Epithelial cell of prostate (primary cell): ENCODE measurements at regions not wholly inside any gene's neighbourhood (a gene's known extent, or its start where the extent isn't known, plus 50 kb on each side); places are given as distances from the start of the nearest gene placed in this dataset.

Source experiments
- DNase-seq: peaks from one replicate; pipeline ENCODE4 v3.0.0-alpha.2; 2011; ENCODE audit warnings: low read depth, low spot score
- H3K27ac ChIP-seq: fragments of 450-650 bp; 2 replicates; pipeline ENCODE4 v1.5.1; 2017; ENCODE audit warnings: mild to moderate bottlenecking

DNA sequence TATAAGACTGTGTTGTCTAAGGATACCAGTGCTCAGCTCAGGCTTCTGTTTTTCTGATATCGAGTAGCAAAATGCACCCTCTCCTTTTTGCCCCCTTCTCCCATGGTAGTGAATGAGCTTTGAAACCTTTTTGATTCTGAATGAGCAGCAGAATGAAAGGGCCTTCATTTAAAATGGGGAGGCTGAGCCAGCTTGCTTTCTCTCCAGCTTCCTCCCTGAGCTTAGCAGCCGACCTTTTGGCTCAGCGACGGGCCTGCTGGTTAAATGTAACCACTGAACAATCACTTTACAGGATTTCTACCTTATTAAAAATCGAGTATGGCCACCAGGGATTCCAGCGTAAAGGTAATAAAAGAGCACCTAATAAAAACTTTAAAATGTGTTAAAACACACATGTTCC, 133.7 kb upstream of the SPACA1 start:
- DNase-seq, result no peak

DNA sequence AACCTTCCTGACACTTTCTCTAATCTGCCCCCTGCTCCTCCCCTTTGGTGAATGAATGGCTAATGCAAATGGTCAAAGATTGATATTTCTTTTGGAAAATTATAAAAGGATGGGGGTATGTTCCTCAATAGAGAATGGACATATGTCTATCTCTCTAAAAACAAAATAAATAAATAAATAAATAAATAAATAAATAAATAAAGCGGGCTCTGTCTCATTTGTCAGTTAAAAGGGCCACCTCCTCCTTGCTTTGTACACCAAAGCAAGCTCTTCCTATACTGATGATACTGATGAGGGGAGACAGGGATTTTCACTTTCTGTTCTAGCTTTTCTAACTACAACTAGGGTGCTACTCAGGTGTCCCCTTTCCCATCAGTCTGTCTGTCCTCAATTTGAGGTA, 135.5 kb upstream of the SPACA1 start:
- no peak overlapping the region for H3K27ac ChIP-seq
- no peak for DNase-seq

More for the DNA sequence above, 133.7 kb upstream of the SPACA1 start:
- H3K27ac ChIP-seq, result no peak overlapping the region

DNA sequence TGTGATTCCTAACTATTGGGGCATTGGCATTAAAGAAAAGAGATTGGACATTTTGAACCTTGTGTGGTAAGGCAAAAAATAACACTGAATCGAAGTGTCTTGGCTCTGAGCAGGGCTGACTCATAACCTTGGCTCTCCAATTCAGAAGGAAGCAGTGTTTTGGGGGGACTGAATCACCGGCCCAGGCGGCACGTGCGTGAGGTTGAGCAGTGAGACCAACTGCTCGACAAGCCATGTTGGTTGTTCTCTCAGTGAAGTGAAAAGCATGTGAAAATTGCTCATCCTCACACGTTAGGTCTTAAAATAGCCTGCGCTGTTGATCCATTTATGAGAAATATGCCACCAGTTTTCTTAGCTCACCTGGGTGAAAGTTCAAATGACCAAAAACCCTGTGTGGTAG, 137.8 kb upstream of the SPACA1 start:
- DNase-seq, result peak; percentile 39
- no peak overlapping the region for H3K27ac ChIP-seq

DNA sequence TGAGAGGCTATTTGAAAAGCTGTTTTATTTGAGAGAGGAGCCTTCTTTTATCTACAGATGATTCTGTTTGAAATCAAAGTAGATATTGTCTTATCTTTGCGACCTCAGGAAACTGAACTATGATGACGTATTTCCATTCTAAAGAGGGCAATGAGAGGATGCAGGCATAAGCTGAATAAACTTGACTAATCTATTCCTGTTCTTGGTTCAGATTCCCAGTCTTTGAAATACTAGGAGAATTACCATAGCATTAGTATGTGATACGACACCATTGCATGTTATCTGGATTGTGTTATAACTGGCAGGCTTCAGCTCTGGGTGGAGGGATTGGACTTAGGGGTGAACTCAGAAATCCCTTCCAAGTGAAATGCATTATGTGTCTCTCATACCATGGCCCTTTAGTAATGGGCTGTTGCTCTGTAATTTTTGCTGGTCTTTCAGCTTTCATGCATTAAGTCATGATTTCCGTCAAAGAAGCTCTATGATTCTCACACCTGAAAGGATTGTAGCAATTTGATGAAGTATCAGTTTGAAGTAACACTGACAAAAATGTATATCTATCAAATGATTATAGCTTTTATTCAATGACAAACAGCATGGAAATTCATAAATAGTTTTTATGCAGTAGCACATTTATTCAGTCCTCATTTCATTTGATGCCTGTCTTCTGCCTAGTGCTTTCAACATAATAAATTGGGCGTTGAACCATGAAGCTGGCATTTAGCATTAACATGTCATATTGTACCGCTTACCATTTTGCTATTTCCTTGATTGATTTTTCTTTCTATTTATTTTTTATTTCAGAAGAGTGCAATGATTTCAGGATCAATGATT, 138.4 kb upstream of the SPACA1 start:
- H3K27ac ChIP-seq, result no peak overlapping the region

DNA sequence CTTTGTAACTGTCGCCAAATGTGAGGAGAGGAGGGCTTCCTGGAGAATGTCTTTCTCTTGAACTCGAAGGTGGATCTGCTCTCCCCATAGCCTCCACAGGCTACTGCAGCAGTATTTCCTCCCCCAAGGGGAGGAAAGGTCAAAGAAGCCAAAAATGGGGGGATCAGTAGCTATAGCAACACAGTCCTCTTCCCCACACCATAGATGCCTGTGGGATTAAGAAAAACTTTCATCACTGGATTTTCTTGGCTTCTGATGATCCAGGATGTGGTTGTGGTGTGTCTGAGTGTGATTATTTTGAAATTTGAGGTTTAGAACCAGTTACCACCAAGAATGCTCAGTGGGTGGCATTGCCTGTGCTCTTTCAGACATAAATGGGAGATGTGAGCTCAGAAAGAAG, 140.1 kb upstream of the SPACA1 start:
- no peak overlapping the region for H3K27ac ChIP-seq
- DNase-seq, result no peak

More for the DNA sequence above, 138.4 kb upstream of the SPACA1 start:
- DNase-seq, result no peak

DNA sequence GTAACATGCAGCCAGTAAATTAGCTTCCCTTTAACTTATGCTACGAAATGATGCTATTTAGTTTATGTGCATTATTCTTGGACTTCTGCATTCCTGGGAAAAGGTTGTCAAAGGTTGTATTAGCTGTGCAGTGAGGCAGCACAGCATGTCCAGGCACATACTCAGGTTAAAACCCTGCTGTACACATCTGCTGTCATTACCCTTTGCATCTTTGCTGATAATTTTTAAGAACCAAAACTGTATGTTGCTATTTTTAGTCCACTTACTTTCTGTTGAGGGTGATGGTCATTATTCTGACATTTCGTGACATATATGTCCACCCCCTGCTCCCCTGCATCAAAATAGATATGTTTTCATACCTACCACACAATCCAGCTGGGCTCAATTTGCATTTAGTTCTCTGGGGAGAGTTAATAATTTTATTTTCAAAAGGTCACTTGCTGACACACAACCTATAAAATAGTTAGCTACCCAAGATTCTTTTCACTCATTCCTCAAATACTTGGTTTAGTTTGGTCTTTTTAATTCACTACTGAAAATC, 142.5 kb upstream of the SPACA1 start:
- DNase-seq, result peak; percentile 20
- H3K27ac ChIP-seq, result no peak overlapping the region

DNA sequence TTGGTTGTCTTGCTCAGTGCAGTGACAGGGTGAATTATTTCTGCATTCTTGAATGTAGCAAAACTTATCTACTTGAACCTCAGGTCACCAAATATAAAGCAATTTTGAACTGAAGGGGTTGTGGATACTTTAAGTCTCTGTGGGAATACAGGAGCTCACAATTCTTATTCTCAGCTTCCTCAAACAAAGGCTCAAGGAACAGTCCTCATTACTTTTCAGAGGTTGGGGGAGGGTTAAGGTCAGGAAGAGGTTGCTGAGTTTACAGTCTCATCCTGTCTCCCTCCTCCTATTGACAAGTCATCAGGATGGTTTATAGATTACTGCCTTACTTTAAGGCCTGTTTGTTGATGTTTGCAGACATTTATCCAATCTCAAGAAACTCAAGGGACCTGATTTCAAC, 143.6 kb upstream of the SPACA1 start:
- H3K27ac ChIP-seq, result no peak overlapping the region
- no peak for DNase-seq

DNA sequence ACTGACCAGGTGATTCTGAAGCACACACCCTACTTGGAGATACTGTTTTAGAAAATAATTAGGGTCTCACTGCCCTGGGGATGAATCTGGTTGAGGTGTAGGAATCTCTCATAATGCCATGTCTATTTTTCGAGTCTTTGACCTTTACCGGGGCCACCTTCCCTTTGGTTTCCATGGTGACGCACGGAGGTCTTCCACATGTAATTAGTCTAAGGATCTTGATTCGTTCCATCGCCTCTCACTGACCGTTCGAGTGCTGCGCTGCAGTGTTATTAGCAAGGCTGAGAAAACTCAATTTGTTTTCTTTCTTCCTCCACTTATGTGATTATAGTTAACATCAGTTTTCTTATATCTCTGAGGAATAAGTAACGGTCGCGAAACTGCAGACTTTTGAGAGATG, 144.3 kb upstream of the SPACA1 start:
- DNase-seq, result no peak
- no peak overlapping the region for H3K27ac ChIP-seq

DNA sequence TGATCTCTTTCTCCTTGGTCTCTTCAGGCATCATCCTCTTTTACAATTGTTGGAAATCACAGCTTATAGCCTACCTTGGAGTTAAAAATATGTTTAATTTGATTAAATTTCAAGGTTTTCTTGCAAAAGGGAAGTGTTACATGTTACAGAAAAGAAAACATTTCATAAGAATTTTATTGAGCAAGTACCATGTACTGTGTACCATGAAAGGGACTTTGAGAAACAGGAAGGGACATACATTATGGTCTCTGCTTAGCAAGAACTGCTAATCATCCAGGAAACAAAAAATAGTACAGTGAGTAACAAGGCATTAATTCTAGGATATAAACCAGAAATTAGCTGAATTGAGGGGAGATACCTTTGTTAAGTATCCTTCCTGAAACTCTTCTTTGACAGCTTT, 145.3 kb upstream of the SPACA1 start:
- H3K27ac ChIP-seq, result no peak overlapping the region
- no peak for DNase-seq

DNA sequence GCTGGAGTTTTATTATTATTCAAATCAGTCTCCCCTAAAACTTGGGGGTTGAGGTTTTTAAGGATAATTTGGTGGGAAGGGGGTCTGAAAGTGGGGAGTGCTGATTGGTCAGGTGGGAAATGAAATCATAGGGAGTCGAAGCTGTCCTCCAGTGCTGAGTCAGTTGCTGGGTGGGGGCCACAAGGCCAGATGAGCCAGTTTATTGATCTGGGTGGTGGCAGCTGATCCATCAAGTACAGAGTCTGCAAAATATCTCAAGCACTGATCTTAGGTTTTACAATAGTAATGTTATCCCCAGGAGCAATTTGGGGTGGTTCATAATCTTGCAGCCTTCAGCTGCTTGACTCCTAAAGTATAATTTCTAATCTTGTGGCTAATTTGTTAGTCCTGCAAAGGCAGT, 146.0 kb upstream of the SPACA1 start:
- no peak overlapping the region for H3K27ac ChIP-seq

DNA sequence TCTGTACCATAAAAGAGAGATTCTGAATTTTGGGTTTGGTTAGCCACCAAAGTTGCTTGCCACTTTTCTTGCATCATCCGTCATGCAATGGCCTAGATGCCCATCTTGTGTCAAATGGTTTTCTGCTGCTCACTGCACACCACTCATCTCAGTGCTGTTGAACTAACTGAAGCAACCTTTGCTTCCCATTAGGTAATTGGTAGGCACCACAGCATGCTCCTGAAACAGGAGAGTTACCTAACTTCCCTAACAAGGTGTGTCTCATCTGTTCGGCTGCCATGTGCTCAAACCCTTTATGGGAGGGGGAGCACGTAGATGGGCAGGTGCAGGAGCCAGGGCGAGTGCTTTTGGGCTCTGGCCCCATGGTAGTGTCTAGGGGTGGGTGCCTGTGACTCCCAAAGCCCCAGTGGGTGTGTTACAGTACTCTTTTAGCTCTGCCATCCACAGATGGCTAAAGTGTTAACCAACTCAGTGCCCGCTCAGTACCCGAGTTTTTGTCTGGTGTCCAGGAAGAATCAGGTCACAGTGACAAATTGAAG, 147.4 kb upstream of the SPACA1 start:
- no peak for DNase-seq
- H3K27ac ChIP-seq, result no peak overlapping the region

More for the DNA sequence above, 146.0 kb upstream of the SPACA1 start:
- no peak for DNase-seq

DNA sequence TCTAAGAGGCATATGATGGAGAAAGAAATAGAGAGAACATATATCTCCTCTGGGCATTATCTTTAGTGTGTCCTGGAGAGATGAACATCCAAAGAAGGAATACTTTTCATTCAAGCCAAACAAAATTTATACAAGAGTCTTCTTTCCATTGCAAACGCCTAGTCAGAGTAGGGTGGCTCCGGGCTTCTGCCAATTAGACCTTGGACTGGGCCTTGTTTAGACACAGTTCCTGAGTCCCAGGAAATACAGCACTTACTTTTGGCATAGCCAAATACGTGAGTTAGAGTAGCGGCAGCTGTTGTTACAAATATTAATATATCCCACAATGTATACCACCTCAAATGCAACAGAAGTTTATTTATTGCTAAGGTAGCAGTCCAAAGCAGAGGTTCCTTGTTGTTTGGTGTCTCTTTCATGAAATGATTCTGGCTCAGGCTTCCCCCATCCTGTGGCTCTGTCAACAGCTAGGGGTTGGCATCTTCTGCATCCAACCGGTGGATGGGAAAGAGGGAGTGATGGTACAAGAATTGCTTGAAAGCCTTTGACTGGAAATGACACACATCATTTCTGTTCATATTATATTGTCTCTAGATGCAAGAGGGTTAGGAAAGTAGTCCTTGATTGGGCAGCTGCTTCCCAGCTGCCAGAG, 148.0 kb upstream of the SPACA1 start:
- no peak overlapping the region for H3K27ac ChIP-seq
- DNase-seq, result no peak

DNA sequence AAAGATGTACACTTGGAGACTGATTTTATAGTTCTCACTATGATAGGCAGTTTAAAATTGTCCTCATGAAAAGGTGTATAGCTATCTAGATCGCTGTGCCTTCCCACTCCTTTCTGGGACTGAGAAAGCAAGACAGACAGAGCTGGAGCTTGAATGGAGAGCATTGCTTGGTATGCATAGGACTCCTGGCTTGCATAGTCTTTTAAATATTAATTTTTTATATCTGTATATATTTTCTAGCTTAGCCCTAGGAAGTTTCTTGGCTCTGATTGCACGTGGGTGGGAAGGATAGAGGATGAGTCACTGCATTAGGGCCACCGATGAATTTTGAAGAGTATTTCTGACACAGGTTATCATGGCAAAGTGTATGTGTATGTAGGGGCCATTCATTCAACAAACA, 150.0 kb upstream of the SPACA1 start:
- DNase-seq, result no peak
- H3K27ac ChIP-seq, result no peak overlapping the region

DNA sequence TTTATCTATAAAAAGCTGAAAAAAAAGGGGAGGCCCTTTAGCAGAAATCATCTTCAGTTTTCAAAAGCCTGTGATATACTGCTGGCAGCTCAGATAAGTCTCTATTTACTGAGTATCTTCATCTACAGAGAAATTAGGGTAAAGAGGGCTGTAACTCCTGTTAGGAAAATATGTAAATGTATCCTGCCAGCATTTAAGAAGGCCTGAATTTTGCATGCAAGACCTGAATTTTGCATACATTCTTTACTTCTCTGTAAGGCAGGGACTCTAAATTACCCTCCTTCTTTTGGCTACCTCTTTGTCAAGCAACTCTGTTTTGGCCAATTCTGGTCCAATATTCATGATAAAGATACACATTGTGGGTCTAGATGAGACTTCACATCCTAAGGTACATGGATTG, 150.6 kb upstream of the SPACA1 start:
- H3K27ac ChIP-seq, result no peak overlapping the region
- DNase-seq, result no peak

DNA sequence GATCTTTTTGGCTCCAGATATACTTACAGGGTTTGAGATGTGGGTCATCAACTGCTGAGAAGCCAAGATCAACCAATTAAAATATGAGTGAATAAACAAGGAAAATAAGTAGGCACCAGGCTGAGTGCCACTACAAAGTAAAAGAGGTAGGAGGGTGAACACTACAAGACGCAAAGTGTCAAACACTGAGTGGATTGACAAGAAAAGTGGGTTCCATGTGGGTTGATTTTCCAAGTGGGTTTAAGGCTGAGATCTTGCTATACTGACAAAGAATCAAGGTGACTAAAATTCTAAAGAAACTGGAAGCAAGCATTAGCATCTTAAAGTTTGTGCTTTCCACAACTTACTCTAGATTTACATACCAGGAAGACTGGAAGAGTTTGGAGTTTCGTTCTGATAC, 160.4 kb upstream of the SPACA1 start:
- no peak for DNase-seq
- H3K27ac ChIP-seq, result no peak overlapping the region

DNA sequence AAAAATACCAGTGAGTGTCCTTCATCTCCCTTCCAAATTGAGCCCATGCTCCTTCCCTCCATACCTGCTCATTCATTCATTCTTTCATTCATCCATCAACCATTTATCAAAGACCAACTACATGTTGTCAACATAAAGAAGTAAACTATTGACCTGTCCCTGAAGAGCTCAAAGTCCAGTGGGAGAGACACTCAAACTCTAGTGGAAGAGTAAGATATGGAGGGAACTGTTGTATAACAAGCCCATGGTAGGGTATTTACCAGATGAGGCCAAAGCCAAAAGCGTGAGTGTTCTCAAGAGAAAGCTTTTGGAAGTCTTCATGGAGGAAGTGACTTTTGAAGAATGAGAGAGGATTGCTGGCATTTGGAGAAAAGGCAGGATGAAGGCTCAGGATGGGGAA, 163.4 kb upstream of the SPACA1 start:
- H3K27ac ChIP-seq, result no peak overlapping the region
- DNase-seq, result no peak

DNA sequence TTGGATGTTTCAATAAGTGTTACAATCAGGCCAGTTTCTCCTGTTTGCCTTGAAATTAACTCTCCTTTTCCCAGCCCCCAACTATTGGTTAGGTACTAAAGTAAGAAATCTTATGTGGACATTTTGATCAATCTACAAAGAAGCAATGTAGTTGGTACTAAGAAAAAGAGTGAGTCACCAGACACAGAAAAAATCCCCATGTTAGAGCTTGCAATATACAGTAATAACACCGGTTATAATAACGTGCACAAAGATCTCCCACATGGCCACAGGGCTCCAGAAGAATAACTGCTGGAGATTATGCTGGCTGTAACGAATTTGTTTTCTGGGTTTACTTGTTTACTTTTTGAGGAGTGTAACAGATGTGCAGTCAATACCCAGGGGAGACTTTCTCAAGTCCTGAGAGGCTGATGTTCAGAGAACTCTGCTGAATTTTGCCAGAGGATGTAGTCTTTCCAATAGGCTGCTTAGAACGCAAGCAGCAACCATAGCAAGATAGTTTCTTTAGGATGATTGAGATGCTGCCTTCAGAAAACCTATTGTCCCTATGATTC, 166.2 kb upstream of the SPACA1 start:
- DNase-seq, result no peak
- no peak overlapping the region for H3K27ac ChIP-seq

DNA sequence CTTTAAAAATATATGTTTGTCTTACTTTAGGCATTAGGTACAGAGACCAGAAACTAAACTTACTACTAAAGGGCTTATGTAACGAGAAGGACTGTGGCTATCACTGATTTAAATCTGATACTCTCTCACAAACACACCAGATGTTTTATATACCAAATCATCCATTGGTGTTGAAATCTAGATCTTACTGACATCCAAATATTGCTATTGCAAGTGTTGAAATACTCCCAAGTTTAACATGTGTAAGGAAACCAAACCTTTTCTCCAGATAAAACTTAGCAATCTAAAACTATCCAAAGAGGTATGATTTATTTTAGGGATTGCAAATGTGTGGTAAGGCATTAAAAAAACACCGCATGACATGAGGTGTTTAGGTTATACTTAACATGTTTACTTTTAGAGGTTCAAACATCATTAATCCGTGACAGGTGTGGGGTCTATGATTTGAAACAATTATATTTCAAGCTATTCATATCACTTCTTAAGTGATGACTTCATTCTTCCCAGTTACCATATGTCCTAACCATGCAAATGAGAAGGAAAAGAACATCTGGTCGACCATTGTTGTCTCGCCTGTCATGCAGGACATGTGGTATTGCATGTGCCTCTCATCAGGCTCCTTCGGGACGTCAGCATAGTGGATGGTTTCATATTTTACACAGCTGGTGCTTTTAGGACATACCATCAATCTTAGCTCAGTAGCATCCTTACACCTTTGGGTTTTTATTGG, 168.3 kb upstream of the SPACA1 start:
- no peak for DNase-seq
- no peak overlapping the region for H3K27ac ChIP-seq

DNA sequence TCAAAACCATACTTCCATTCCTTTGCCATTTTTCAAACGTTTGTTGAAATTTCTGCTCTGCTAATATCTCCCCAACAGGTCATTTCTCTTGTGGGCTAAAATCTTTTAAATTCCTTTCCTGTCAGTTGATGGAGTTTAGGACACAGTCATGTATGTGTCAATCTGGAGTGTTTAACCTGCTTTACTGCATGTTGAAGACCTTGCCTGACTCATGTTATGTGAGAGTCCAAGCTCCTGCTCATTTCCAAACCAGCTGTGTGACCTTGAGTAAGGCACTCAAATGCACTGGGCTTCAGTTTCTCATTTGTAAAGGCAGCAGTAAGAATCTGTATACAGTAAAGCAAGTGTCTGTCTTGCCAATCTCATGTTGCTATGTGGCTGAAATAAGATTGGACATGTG, 171.9 kb upstream of the SPACA1 start:
- DNase-seq, result no peak
- no peak overlapping the region for H3K27ac ChIP-seq

DNA sequence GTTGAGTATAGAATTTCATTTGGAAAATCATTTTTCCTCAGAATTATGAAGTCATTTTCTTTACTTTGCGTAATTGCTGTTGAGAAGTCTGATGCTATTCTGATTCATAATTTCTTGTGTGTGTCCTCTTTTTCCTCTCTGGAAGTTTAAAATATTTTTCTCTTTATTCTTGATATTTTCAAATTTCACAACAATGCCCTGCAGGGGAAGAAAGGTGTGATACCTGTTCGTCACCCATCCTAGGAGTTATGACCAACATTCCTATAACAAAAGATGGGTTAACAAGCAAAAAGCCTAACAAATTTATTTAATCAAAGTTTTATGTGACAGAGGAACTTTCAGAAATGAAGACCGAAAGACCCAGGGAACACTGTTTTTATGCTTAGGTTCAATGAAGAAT, 171.5 kb upstream of the AKIRIN2 start:
- no peak for DNase-seq

More for the DNA sequence above, 171.5 kb upstream of the AKIRIN2 start:
- no peak overlapping the region for H3K27ac ChIP-seq
